GM06990 (cell line): ENCODE measurements at regions not wholly inside any gene's neighbourhood (a gene's known extent, or its start where the extent isn't known, plus 50 kb on each side); places are given as distances from the start of the nearest gene placed in this dataset.

Source experiments
- DNase-seq: peaks from one replicate; pipeline ENCODE4 v3.0.0-alpha.2; 2011; ENCODE audit not compliant: insufficient read length; ENCODE audit errors: extremely low read depth
- H3K27me3 ChIP-seq: replicated peaks from 2 replicates; pipeline ENCODE4 v1.6.0; 2011; ENCODE audit warnings: low read length; ENCODE audit not compliant: control insufficient read depth, insufficient read depth
- H3K36me3 ChIP-seq: 2 replicates; pipeline ENCODE4 v1.5.1; 2011; ENCODE audit warnings: low read length; ENCODE audit not compliant: control insufficient read depth, insufficient read depth
- H3K4me3 ChIP-seq: replicated peaks from 2 replicates; pipeline ENCODE4 v1.5.1; 2011; ENCODE audit warnings: low read depth, mild to moderate bottlenecking, control low read depth, low read length
- TF ChIP-seq, protein P1 (sequence below): IDR thresholded peaks from 2 replicates; pipeline ENCODE4 v1.5.1; 2011; ENCODE audit warnings: low read length, control low read depth, mild to moderate bottlenecking, inconsistent platforms; ENCODE audit not compliant: insufficient read depth, poor library complexity, severe bottlenecking

DNA sequence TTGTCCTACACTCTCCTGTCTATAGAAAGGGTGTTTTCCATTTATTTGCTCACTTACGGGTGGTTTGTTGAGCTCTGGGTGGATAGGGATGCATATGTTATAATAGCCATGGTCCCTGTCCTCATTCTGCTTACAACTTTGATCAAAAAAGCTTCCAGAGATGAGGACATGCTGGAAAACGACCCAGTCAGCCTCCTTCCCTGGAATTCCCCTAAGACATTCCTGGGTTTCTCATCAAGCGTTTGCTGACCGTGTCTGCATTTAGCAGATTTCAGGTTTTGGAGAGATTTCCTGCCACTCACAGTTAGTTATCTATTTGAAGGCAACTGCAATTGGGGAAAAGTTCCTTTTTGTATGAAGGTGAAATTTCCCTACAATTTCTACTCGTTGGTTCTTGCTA lies 152.8 kb upstream of the AFDN start:
- no peak overlapping the region for H3K4me3 ChIP-seq
- H3K27me3 ChIP-seq: no peaks in the 10 kb centered on the region; the same call in 1 of the 2 replicates
- TF ChIP-seq, protein P1, sequence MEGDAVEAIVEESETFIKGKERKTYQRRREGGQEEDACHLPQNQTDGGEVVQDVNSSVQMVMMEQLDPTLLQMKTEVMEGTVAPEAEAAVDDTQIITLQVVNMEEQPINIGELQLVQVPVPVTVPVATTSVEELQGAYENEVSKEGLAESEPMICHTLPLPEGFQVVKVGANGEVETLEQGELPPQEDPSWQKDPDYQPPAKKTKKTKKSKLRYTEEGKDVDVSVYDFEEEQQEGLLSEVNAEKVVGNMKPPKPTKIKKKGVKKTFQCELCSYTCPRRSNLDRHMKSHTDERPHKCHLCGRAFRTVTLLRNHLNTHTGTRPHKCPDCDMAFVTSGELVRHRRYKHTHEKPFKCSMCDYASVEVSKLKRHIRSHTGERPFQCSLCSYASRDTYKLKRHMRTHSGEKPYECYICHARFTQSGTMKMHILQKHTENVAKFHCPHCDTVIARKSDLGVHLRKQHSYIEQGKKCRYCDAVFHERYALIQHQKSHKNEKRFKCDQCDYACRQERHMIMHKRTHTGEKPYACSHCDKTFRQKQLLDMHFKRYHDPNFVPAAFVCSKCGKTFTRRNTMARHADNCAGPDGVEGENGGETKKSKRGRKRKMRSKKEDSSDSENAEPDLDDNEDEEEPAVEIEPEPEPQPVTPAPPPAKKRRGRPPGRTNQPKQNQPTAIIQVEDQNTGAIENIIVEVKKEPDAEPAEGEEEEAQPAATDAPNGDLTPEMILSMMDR: no peak
- no peak for DNase-seq
- H3K36me3 ChIP-seq: no peaks in the 10 kb centered on the region

DNA sequence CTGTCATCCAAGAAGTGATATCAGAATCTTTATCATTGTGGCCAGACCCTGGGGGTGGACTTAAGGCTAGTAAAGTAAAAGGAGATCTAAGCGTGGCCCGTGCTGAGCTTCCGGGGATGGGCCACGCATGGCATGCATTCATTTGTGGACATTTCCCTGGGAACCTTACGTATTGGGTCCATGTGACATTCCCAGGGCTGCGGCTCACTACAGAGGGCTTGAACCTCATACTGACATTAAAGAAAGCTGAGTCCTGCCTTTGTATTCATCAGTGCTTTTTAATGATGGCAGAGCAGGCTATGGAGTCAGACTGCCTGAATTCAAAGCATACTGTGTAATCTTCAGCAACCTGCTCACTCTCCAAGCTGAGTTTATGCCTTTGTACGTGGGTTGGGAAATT lies 152.2 kb upstream of the AFDN start:
- H3K4me3 ChIP-seq: no peak overlapping the region
- DNase-seq: no peak
- H3K27me3 ChIP-seq: no peaks in the 10 kb centered on the region; the same call in 1 of the 2 replicates
- no peaks in the 10 kb centered on the region for H3K36me3 ChIP-seq
- TF ChIP-seq, protein P1: no peak

DNA sequence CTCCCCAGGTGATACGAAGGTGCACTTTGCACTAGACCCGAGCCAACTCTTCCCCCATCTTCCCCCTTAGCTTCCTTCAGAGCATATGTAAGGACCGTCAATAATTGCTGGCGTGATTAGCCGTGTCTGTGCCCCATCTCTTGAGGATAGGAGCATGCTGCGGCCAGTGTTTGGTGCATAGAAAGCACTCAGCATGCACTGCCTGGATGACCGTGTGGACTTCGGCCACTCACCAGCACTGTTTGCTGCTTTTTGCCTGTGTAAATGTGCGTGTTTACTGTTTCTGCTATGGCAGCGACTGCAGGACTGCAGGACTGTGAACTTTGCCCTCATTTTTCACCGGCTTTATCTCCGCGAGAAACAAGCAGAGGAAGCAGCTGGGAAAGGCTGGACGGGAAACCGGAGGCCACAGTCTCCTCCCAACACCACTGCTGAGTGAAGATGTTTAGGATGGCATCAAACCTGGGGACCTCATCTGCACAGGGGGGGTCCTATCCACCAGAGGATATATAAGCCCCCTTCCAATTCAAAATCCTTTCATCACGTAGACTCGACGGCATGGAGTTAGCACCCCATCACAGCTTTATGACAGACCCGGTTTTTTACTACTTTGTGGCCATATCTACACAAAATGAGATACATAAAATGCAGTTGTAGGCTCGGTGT lies 150.6 kb upstream of the AFDN start:
- Histone ChIP-seq H3K27me3 (peaks cover 2% of the 10 kb centered on the region; the same call in 1 of the 2 replicates), H3K4me3 (no peak overlapping the region), H3K36me3 (no peaks in the 10 kb centered on the region)
- DNase-seq: no peak
- TF ChIP-seq, protein P1: no peak

DNA sequence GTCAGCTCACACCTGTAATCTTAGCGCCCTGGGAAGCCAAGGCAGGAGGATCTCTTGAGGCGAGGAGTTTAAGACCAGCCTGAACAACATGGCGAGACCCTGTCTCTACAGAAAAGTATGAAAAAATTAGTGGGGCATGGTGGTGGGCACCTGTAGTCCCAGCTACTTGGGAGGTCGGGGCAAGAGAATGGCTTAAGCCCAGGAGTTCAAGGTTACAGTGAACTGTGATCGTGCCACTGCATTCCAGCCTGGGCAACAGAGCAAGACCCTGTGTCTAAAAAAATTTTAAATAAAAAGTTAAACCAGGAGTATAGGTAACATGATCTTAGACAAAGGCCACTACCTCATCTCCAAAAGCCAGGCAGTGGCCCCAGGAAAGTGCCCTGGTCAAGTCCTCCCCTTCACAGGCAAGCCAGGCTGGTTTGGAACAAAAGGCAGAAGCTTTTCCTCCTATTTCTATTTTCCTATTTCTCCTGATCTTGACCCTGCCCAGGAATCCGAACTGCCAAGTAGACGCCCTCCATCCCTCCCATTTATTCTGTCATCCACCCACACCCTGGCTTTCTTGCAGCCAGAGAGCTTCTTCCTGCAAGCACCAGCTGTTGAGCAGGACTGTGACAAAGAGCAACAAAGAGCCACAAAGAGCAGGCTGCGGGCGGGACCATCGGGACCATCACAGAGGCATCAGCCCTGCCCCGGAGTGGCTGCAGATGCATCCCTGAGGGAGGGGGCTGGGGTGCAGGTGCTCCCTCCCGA lies 149.9 kb upstream of the AFDN start:
- Histone ChIP-seq H3K36me3 (no peaks in the 10 kb centered on the region), H3K4me3 (no peak overlapping the region), H3K27me3 (peaks cover 2% of the 10 kb centered on the region)
- no peak for DNase-seq
- TF ChIP-seq, protein P1: no peak

DNA sequence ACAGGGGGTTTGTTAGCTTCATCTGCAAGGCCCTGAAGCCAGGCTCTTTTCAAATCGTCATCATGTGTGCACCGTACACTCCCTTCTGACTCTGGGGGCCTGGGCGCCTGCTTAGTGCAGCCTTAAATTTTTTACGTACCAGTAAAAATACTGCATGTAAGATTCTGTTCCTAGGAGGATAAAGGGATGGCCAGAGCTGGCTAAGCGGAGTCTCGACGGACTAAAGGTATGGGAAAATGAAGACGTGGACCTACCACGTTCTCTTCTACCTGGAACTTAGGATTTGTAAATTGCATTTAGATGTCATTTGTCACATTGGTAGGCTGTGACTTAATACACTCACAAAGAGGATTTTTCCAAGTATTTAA lies 149.3 kb upstream of the AFDN start:
- Histone ChIP-seq H3K4me3 (no peak overlapping the region), H3K27me3 (peaks cover 2% of the 10 kb centered on the region), H3K36me3 (no peaks in the 10 kb centered on the region)
- no peak for DNase-seq
- TF ChIP-seq, protein P1: no peak
